HEK293 (cell line): ENCODE measurements at regions not wholly inside any gene's neighbourhood (a gene's known extent, or its start where the extent isn't known, plus 50 kb on each side); places are given as distances from the start of the nearest gene placed in this dataset.

Experiments
- OSR2 ChIP-seq: fragments of 450-650 bp; formaldehyde crosslinking; IDR thresholded peaks from 2 replicates; pipeline ENCODE4 v1.5.1; 2016; ENCODE audit warnings: missing biosample characterization, missing genetic modification characterization
- SETDB1 ChIP-seq: IDR thresholded peaks from one replicate; pipeline ENCODE4 v1.6.1; 2017; ENCODE audit warnings: mild to moderate bottlenecking, low read length, moderate library complexity, mixed read lengths; ENCODE audit not compliant: insufficient read length
- ZNF600 ChIP-seq: fragments of 450-650 bp; formaldehyde crosslinking; IDR thresholded peaks from 2 replicates; pipeline ENCODE4 v1.5.1; 2016; ENCODE audit warnings: missing biosample characterization, missing genetic modification characterization
- ZNF843 ChIP-seq: fragments of 450-650 bp; formaldehyde crosslinking; IDR thresholded peaks from 2 replicates; pipeline ENCODE4 v1.5.1; 2016; ENCODE audit warnings: missing biosample characterization, missing genetic modification characterization
- TF ChIP-seq, protein P1 (sequence below): fragments of 450-650 bp; formaldehyde crosslinking; IDR thresholded peaks from 2 replicates; pipeline ENCODE4 v1.5.1; 2016; ENCODE audit warnings: missing biosample characterization, missing genetic modification characterization, low read depth
- TF ChIP-seq, protein P2 (sequence below): fragments of 450-650 bp; formaldehyde crosslinking; IDR thresholded peaks from 2 replicates; pipeline ENCODE4 v1.5.1; 2017; ENCODE audit warnings: missing biosample characterization, missing genetic modification characterization

DNA sequence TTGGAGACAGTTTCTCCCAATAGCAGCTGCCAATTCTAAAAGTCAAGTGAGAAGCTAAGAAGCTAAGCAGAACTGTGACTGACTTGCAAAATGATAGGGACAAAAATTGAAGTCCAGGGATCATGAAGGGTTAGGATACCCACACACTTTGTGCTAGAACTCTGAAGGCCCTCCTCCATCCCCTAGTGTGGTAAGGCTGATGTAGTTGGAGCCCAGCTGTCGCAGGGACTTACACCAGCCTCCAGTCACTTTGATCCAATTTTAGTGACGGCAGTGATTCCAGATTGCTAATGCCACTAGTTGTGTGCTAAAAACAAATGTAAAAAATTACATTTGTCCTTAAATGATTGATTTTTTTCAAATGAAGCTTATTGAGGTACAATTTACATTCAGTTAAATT lies 742.7 kb upstream of the ZNF608 start:
- TF ChIP-seq, protein P1, sequence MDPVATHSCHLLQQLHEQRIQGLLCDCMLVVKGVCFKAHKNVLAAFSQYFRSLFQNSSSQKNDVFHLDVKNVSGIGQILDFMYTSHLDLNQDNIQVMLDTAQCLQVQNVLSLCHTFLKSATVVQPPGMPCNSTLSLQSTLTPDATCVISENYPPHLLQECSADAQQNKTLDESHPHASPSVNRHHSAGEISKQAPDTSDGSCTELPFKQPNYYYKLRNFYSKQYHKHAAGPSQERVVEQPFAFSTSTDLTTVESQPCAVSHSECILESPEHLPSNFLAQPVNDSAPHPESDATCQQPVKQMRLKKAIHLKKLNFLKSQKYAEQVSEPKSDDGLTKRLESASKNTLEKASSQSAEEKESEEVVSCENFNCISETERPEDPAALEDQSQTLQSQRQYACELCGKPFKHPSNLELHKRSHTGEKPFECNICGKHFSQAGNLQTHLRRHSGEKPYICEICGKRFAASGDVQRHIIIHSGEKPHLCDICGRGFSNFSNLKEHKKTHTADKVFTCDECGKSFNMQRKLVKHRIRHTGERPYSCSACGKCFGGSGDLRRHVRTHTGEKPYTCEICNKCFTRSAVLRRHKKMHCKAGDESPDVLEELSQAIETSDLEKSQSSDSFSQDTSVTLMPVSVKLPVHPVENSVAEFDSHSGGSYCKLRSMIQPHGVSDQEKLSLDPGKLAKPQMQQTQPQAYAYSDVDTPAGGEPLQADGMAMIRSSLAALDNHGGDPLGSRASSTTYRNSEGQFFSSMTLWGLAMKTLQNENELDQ (tag by site-specific recombination), result no peak
- TF ChIP-seq, protein P2, sequence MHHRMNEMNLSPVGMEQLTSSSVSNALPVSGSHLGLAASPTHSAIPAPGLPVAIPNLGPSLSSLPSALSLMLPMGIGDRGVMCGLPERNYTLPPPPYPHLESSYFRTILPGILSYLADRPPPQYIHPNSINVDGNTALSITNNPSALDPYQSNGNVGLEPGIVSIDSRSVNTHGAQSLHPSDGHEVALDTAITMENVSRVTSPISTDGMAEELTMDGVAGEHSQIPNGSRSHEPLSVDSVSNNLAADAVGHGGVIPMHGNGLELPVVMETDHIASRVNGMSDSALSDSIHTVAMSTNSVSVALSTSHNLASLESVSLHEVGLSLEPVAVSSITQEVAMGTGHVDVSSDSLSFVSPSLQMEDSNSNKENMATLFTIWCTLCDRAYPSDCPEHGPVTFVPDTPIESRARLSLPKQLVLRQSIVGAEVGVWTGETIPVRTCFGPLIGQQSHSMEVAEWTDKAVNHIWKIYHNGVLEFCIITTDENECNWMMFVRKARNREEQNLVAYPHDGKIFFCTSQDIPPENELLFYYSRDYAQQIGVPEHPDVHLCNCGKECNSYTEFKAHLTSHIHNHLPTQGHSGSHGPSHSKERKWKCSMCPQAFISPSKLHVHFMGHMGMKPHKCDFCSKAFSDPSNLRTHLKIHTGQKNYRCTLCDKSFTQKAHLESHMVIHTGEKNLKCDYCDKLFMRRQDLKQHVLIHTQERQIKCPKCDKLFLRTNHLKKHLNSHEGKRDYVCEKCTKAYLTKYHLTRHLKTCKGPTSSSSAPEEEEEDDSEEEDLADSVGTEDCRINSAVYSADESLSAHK, result no peak
- no peak for TF ChIP-seq SETDB1
- no peak for TF ChIP-seq ZNF843
- TF ChIP-seq ZNF600, result no peak
- no peak for TF ChIP-seq OSR2
